Panc1 (cell line): ENCODE measurements at regions not wholly inside any gene's neighbourhood (a gene's known extent, or its start where the extent isn't known, plus 50 kb on each side); places are given as distances from the start of the nearest gene placed in this dataset.

Experiments used
- ATAC-seq: fragments of 200-7000 bp; cut with Tn5 transposase; 2 replicates; pipeline ENCODE4 v1.9.1; 2020; ENCODE audit warnings: mild to moderate bottlenecking, moderate library complexity
- BruUV-seq: library from RNA; stranded (reverse); fragments of 400-500 nt; replicated peaks from 2 replicates; lab custom pipeline; 2021; lab: Mats Ljungman, UMichigan
- CTCF ChIA-PET: fragments of 300-600 bp; sonication (Branson Sonifier 250); formaldehyde crosslinking; loops from one replicate; lab custom pipeline; 2022; ENCODE audit warnings: antibody characterized with exemption; lab: Charles Lee
- POLR2A ChIA-PET: fragments of 300-600 bp; sonication (Branson Sonifier 250); formaldehyde crosslinking; loops from one replicate; lab custom pipeline; 2022; ENCODE audit warnings: antibody characterized with exemption; lab: Charles Lee
- DNase-seq: peaks from one replicate; pipeline ENCODE4 v3.0.0-alpha.2; 2010; ENCODE audit warnings: low read depth, low spot score
- H3K27ac ChIP-seq: 2 replicates; pipeline ENCODE4 v1.5.1; 2011; ENCODE audit warnings: mild to moderate bottlenecking, low read length, inconsistent platforms
- H3K27me3 ChIP-seq: fragments of 200-500 bp; sonication (Bioruptor generic); 2 replicates; pipeline ENCODE4 v1.6.0; 2014; ENCODE audit warnings: low read length, inconsistent platforms; ENCODE audit not compliant: control insufficient read depth, insufficient read depth
- H3K36me3 ChIP-seq: fragments of 200-500 bp; sonication (Bioruptor generic); 2 replicates; pipeline ENCODE4 v1.5.1; 2014; ENCODE audit warnings: inconsistent platforms, mild to moderate bottlenecking, low read length, moderate library complexity; ENCODE audit not compliant: control insufficient read depth, insufficient read depth
- H3K4me1 ChIP-seq: 2 replicates; pipeline ENCODE4 v1.5.1; 2011; ENCODE audit warnings: inconsistent platforms, mild to moderate bottlenecking, low read length, moderate library complexity; ENCODE audit not compliant: control insufficient read depth, insufficient read depth
- H3K4me3 ChIP-seq, 2 experiments: 2 replicates each; pipeline ENCODE4 v1.5.1; 2011 to 2012; ENCODE audit warnings: low read depth in 2 of 2, low read length in 2 of 2, mild to moderate bottlenecking in 2 of 2, inconsistent platforms in 1 of 2, moderate library complexity in 1 of 2
- H3K9me3 ChIP-seq: fragments of 200-500 bp; sonication (Bioruptor generic); 2 replicates; pipeline ENCODE4 v1.5.1; 2014; ENCODE audit warnings: low read depth, mild to moderate bottlenecking, inconsistent platforms, low read length, moderate library complexity; ENCODE audit not compliant: control insufficient read depth, insufficient read depth
- CTCF ChIP-seq: fragments of 450-650 bp; IDR thresholded peaks from 2 replicates; pipeline ENCODE4 v1.5.1; 2017; ENCODE audit warnings: mild to moderate bottlenecking
- POLR2AphosphoS5 ChIP-seq: IDR thresholded peaks from 2 replicates; pipeline ENCODE4 v1.6.1; 2012; ENCODE audit warnings: mild to moderate bottlenecking, low read depth, low read length, moderate library complexity
- SIN3A ChIP-seq: IDR thresholded peaks from 2 replicates; pipeline ENCODE4 v1.6.1; 2012; ENCODE audit warnings: low read depth, mild to moderate bottlenecking, low read length, moderate library complexity, borderline replicate concordance; ENCODE audit not compliant: insufficient read depth
- TCF7L2 ChIP-seq: IDR thresholded peaks from 2 replicates; pipeline ENCODE4 v1.6.1; 2011; ENCODE audit warnings: mild to moderate bottlenecking, low read depth, low read length, inconsistent platforms
- in situ Hi-C: cut with HindIII; loops from 2 replicates; pipeline ENCODE4 v1.10.0; 2016; ENCODE audit warnings: low sequenced_read_pairs, low pct_unique_long_range_greater_than_20kb
- intact Hi-C: fragments of 100-400 bp; cut with micrococcal nuclease; formaldehyde crosslinking; loops from one replicate; pipeline ENCODE4 v1.10.0; 2022; ENCODE audit not compliant: unreplicated experiment
- TF ChIP-seq, protein P1 (sequence below), 2 experiments: IDR thresholded peaks; 2 replicates each; pipeline ENCODE4 v1.6.1; 2011 to 2012; ENCODE audit warnings: low read depth in 2 of 2, control low read depth in 1 of 2, low read length in 1 of 2, mild to moderate bottlenecking in 1 of 2, moderate library complexity in 1 of 2; ENCODE audit not compliant: insufficient read depth in 1 of 2

DNA sequence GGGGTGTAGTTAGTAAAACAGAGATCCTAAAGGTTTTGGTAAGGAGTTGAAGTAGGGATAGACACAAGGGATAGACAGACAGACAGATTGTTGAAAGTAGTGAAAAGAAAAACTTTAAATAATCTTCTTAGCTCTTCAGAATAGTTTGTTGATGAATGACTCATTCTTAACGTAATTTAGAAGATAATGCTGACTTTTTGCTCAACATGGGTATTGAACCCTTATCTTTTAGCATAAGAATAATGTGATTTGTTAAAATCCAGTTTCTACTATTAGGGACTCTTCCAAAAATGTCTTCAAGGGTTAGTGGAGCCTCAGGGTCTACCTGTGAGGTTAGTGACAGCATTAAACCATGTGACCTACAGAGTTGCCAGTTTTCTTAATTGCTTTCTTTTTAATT, 411.2 kb downstream of the ETV1 start:
- in situ Hi-C loops (no loop called here), intact Hi-C loops (no loop called here)
- no TSS peak for BruUV-seq
- H3K4me3 ChIP-seq, result no peak overlapping the region
- ChIA-PET POLR2A (no interaction called here), CTCF (no interaction called here)
- H3K27me3 ChIP-seq, result no peaks in the 10 kb centered on the region
- H3K27ac ChIP-seq, result no peak overlapping the region
- DNase-seq (no peak), ATAC-seq (no peak)
- no peaks in the 10 kb centered on the region for H3K9me3 ChIP-seq
- H3K36me3 ChIP-seq, result no peaks in the 10 kb centered on the region
- TF ChIP-seq TCF7L2 (no peak), SIN3A (no peak), POLR2AphosphoS5 (no peak)
- TF ChIP-seq, protein P1, sequence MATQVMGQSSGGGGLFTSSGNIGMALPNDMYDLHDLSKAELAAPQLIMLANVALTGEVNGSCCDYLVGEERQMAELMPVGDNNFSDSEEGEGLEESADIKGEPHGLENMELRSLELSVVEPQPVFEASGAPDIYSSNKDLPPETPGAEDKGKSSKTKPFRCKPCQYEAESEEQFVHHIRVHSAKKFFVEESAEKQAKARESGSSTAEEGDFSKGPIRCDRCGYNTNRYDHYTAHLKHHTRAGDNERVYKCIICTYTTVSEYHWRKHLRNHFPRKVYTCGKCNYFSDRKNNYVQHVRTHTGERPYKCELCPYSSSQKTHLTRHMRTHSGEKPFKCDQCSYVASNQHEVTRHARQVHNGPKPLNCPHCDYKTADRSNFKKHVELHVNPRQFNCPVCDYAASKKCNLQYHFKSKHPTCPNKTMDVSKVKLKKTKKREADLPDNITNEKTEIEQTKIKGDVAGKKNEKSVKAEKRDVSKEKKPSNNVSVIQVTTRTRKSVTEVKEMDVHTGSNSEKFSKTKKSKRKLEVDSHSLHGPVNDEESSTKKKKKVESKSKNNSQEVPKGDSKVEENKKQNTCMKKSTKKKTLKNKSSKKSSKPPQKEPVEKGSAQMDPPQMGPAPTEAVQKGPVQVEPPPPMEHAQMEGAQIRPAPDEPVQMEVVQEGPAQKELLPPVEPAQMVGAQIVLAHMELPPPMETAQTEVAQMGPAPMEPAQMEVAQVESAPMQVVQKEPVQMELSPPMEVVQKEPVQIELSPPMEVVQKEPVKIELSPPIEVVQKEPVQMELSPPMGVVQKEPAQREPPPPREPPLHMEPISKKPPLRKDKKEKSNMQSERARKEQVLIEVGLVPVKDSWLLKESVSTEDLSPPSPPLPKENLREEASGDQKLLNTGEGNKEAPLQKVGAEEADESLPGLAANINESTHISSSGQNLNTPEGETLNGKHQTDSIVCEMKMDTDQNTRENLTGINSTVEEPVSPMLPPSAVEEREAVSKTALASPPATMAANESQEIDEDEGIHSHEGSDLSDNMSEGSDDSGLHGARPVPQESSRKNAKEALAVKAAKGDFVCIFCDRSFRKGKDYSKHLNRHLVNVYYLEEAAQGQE (IDR thresholded peaks at IDR 0.05; ENCODE audit: insufficient read depth in 1 of 2, low read depth in 2 of 2, low read length in 1 of 2), result no peak
- H3K4me1 ChIP-seq, result no peaks in the 10 kb centered on the region

- no peaks in the 10 kb centered on the region for H3K9me3 ChIP-seq
- TF ChIP-seq POLR2AphosphoS5 (no peak), TCF7L2 (no peak), SIN3A (no peak), CTCF (no peak)
- TF ChIP-seq, protein P1 (IDR thresholded peaks at IDR 0.05; ENCODE audit: insufficient read depth in 1 of 2, low read depth in 2 of 2, low read length in 1 of 2), result no peak
- H3K36me3 ChIP-seq, result no peaks in the 10 kb centered on the region
- in situ Hi-C loops (no loop called here), intact Hi-C loops (no loop called here)
- BruUV-seq, result no TSS peak
- H3K4me1 ChIP-seq, result no peaks in the 10 kb centered on the region
- no peaks in the 10 kb centered on the region for H3K27me3 ChIP-seq
- H3K27ac ChIP-seq, result no peak overlapping the region
- CTCF ChIA-PET, result no interaction called here
- no peak for ATAC-seq
- POLR2A ChIA-PET, result no interaction called here
- no peak for DNase-seq
- H3K4me3 ChIP-seq, result no peak overlapping the region
Observed at GRCh38 chr7:13581097-13581496, 408.4 kb downstream of the ETV1 start.
